ENCODE measurements at regions not wholly inside any gene's neighbourhood (a gene's known extent, or its start where the extent isn't known, plus 50 kb on each side); places are given as distances from the start of the nearest gene placed in this dataset.

GRCh38 chrX:1894026-1894294 is 279.1 kb downstream of the ASMT start:
- Histone ChIP-seq H3K4me3 (ENCODE audit: low read length) (no peak overlapping the region), H3K36me3 (ENCODE audit: control insufficient read depth, insufficient read depth, low read length) (no peaks in the 10 kb centered on the region), H3K4me1 (ENCODE audit: control insufficient read depth, insufficient read depth, low read length) (no peaks in the 10 kb centered on the region), H3K27ac (ENCODE audit: low read length) (no peak overlapping the region), H3K27me3 (ENCODE audit: control insufficient read depth, insufficient read depth, low read length) (no peaks in the 10 kb centered on the region), H3K9me3 (ENCODE audit: control insufficient read depth, insufficient read depth, low read length) (no peaks in the 10 kb centered on the region)
- no peak for DNase-seq
- Mint-ChIP-seq H3K4me1 (no peaks in the 10 kb centered on the region), H3K27ac (no peak overlapping the region), H3K27me3 (ENCODE audit: low read depth in 2 of 2) (no peaks in the 10 kb centered on the region), H3K36me3 (no peaks in the 10 kb centered on the region), H3K9me3 (no peaks in the 10 kb centered on the region), H3K4me3 (no peak overlapping the region)
- intact Hi-C loops (cut with micrococcal nuclease), result no loop called here
- ATAC-seq, result no peak
- no peak for TF ChIP-seq CTCF (IDR thresholded peaks at IDR 0.05)
- WGBS (ENCODE audit: insufficient coverage), result 90% methylated on average over 9 of the region's 9 CpGs

GRCh38 chrX:1894740-1895139 is 279.9 kb downstream of the ASMT start:
- DNase-seq (no peak), ATAC-seq (no peak)
- H3K4me3 Mint-ChIP-seq, result no peak overlapping the region
- no peak for TF ChIP-seq CTCF (IDR thresholded peaks at IDR 0.05)
- H3K27ac ChIP-seq (ENCODE audit: low read length), result no peak overlapping the region
- H3K4me3 ChIP-seq (ENCODE audit: low read length), result no peak overlapping the region
- intact Hi-C loops (cut with micrococcal nuclease), result no loop called here
- H3K27ac Mint-ChIP-seq, result no peak overlapping the region
- no peaks in the 10 kb centered on the region for H3K4me1 Mint-ChIP-seq
- no peaks in the 10 kb centered on the region for H3K27me3 ChIP-seq (ENCODE audit: control insufficient read depth, insufficient read depth, low read length)
- H3K9me3 Mint-ChIP-seq, result no peaks in the 10 kb centered on the region
- H3K9me3 ChIP-seq (ENCODE audit: control insufficient read depth, insufficient read depth, low read length), result no peaks in the 10 kb centered on the region
- no peaks in the 10 kb centered on the region for H3K4me1 ChIP-seq (ENCODE audit: control insufficient read depth, insufficient read depth, low read length)
- H3K27me3 Mint-ChIP-seq (ENCODE audit: low read depth in 2 of 2), result no peaks in the 10 kb centered on the region
- H3K36me3 Mint-ChIP-seq, result no peaks in the 10 kb centered on the region
- WGBS (ENCODE audit: insufficient coverage), result 81% methylated on average over 17 of the region's 17 CpGs
- no peaks in the 10 kb centered on the region for H3K36me3 ChIP-seq (ENCODE audit: control insufficient read depth, insufficient read depth, low read length)

GRCh38 chrX:1895583-1895982 is 280.7 kb downstream of the ASMT start:
- no peak overlapping the region for H3K4me3 ChIP-seq (ENCODE audit: low read length)
- Mint-ChIP-seq H3K27ac (no peak overlapping the region), H3K27me3 (ENCODE audit: low read depth in 2 of 2) (no peaks in the 10 kb centered on the region), H3K4me3 (no peak overlapping the region), H3K36me3 (no peaks in the 10 kb centered on the region), H3K4me1 (no peaks in the 10 kb centered on the region), H3K9me3 (no peaks in the 10 kb centered on the region)
- ATAC-seq (no peak), DNase-seq (no peak)
- H3K27ac ChIP-seq (ENCODE audit: low read length), result no peak overlapping the region
- no peaks in the 10 kb centered on the region for H3K27me3 ChIP-seq (ENCODE audit: control insufficient read depth, insufficient read depth, low read length)
- no peaks in the 10 kb centered on the region for H3K36me3 ChIP-seq (ENCODE audit: control insufficient read depth, insufficient read depth, low read length)
- intact Hi-C loops (cut with micrococcal nuclease), result no loop called here
- H3K4me1 ChIP-seq (ENCODE audit: control insufficient read depth, insufficient read depth, low read length), result no peaks in the 10 kb centered on the region
- no peak for TF ChIP-seq CTCF (IDR thresholded peaks at IDR 0.05)
- no peaks in the 10 kb centered on the region for H3K9me3 ChIP-seq (ENCODE audit: control insufficient read depth, insufficient read depth, low read length)

- Mint-ChIP-seq H3K9me3 (no peaks in the 10 kb centered on the region), H3K4me1 (no peaks in the 10 kb centered on the region), H3K36me3 (no peaks in the 10 kb centered on the region), H3K4me3 (no peak overlapping the region), H3K27ac (no peak overlapping the region), H3K27me3 (ENCODE audit: low read depth in 2 of 2) (no peaks in the 10 kb centered on the region)
- no peak overlapping the region for H3K27ac ChIP-seq (ENCODE audit: low read length)
- H3K27me3 ChIP-seq (ENCODE audit: control insufficient read depth, insufficient read depth, low read length), result no peaks in the 10 kb centered on the region
- ATAC-seq (no peak), DNase-seq (no peak)
- intact Hi-C loops (cut with micrococcal nuclease), result no loop called here
- H3K4me1 ChIP-seq (ENCODE audit: control insufficient read depth, insufficient read depth, low read length), result no peaks in the 10 kb centered on the region
- TF ChIP-seq CTCF (IDR thresholded peaks at IDR 0.05), result no peak
- H3K4me3 ChIP-seq (ENCODE audit: low read length), result no peak overlapping the region
- H3K9me3 ChIP-seq (ENCODE audit: control insufficient read depth, insufficient read depth, low read length), result no peaks in the 10 kb centered on the region
- 80% methylated on average over 12 of the region's 12 CpGs for WGBS (ENCODE audit: insufficient coverage)
- no peaks in the 10 kb centered on the region for H3K36me3 ChIP-seq (ENCODE audit: control insufficient read depth, insufficient read depth, low read length)
Observed at GRCh38 chrX:1899841-1900240, 285.0 kb downstream of the ASMT start.
